ENCODE measurements at regions not wholly inside any gene's neighbourhood (a gene's known extent, or its start where the extent isn't known, plus 50 kb on each side); places are given as distances from the start of the nearest gene placed in this dataset.

- Histone ChIP-seq H3K36me3 (ENCODE audit: control insufficient read depth in 1 of 2, insufficient read depth in 2 of 2, low read length in 2 of 2) (no peaks in the 10 kb centered on the region), H4K12ac (ENCODE audit: low read depth, low read length) (no peak overlapping the region), H2BK12ac (ENCODE audit: low read length) (no peak overlapping the region), H2BK5ac (ENCODE audit: low read depth, low read length, poor library complexity) (no peak overlapping the region), H3K79me1 (ENCODE audit: low read length) (peaks cover 3% of the 10 kb centered on the region), H3K23ac (ENCODE audit: low read length) (no peak overlapping the region), H3K4ac (ENCODE audit: low read depth, low read length) (no peak overlapping the region), H3K9ac (ENCODE audit: low read length) (no peak overlapping the region), H3K27ac (ENCODE audit: low read depth, low read length) (no peak overlapping the region), H3K79me2 (ENCODE audit: control insufficient read depth, insufficient read depth, low read length, poor library complexity) (no peaks in the 10 kb centered on the region), H4K8ac (ENCODE audit: low read depth, low read length) (no peak overlapping the region), H3K18ac (ENCODE audit: low read length) (no peak overlapping the region), H2BK120ac (ENCODE audit: insufficient read depth, low read length, poor library complexity) (no peak overlapping the region), H2AFZ (ENCODE audit: insufficient read depth, low read length, poor library complexity) (no peak overlapping the region), H3K4me1 (ENCODE audit: control insufficient read depth in 1 of 2, insufficient read depth in 2 of 2, low read length in 2 of 2) (peaks cover 0 to 4% of the 10 kb centered on the region in 2 experiments), H3K4me2 (ENCODE audit: low read length) (peak overlapping the region; percentile 62), H3K14ac (ENCODE audit: low read length) (no peak overlapping the region), H3K9me3 (ENCODE audit: insufficient read depth, low read depth, low read length) (no peaks in the 10 kb centered on the region), H3K4me3 (ENCODE audit: low read depth, low read length) (no peak overlapping the region), H2AK5ac (ENCODE audit: low read length) (no peak overlapping the region), H4K91ac (ENCODE audit: low read depth, low read length) (no peak overlapping the region), H3K27me3 (ENCODE audit: insufficient read depth, low read length) (no peaks in the 10 kb centered on the region)
- DNase-seq: peak; percentile 65 to 86
- WGBS (ENCODE audit: extremely low coverage, insufficient coverage, insufficient read length): no CpG with 5 or more reads among the region's 12 CpGs
Measured at GRCh38 chr9:87336914-87337333, 160.7 kb upstream of the DAPK1 start.

- H3K4me2 ChIP-seq (ENCODE audit: low read length): peak overlapping the region; percentile 62
- H3K4me1 ChIP-seq (ENCODE audit: control insufficient read depth in 1 of 2, insufficient read depth in 2 of 2, low read length in 2 of 2): peaks cover 0 to 4% of the 10 kb centered on the region in 2 experiments
- no CpG with 5 or more reads among the region's 14 CpGs for WGBS (ENCODE audit: extremely low coverage, insufficient coverage, insufficient read length)
- no peaks in the 10 kb centered on the region for H3K36me3 ChIP-seq (ENCODE audit: control insufficient read depth in 1 of 2, insufficient read depth in 2 of 2, low read length in 2 of 2)
- H2AFZ ChIP-seq (ENCODE audit: insufficient read depth, low read length, poor library complexity): no peak overlapping the region
- no peak overlapping the region for H2BK5ac ChIP-seq (ENCODE audit: low read depth, low read length, poor library complexity)
- H3K27me3 ChIP-seq (ENCODE audit: insufficient read depth, low read length): no peaks in the 10 kb centered on the region
- H3K18ac ChIP-seq (ENCODE audit: low read length): no peak overlapping the region
- no peak overlapping the region for H3K4me3 ChIP-seq (ENCODE audit: low read depth, low read length)
- no peaks in the 10 kb centered on the region for H3K79me2 ChIP-seq (ENCODE audit: control insufficient read depth, insufficient read depth, low read length, poor library complexity)
- no peak overlapping the region for H4K12ac ChIP-seq (ENCODE audit: low read depth, low read length)
- no peak overlapping the region for H4K8ac ChIP-seq (ENCODE audit: low read depth, low read length)
- H3K14ac ChIP-seq (ENCODE audit: low read length): no peak overlapping the region
- peak overlapping the region; percentile 6 for H2BK120ac ChIP-seq (ENCODE audit: insufficient read depth, low read length, poor library complexity)
- H3K4ac ChIP-seq (ENCODE audit: low read depth, low read length): no peak overlapping the region
- H3K9ac ChIP-seq (ENCODE audit: low read length): no peak overlapping the region
- no peaks in the 10 kb centered on the region for H3K9me3 ChIP-seq (ENCODE audit: insufficient read depth, low read depth, low read length)
- peak overlapping the region; percentile 11 for H3K27ac ChIP-seq (ENCODE audit: low read depth, low read length)
- peak; percentile 81 to 98 for DNase-seq
- H2BK12ac ChIP-seq (ENCODE audit: low read length): no peak overlapping the region
- H3K79me1 ChIP-seq (ENCODE audit: low read length): peaks cover 3% of the 10 kb centered on the region
- H2AK5ac ChIP-seq (ENCODE audit: low read length): no peak overlapping the region
- H4K91ac ChIP-seq (ENCODE audit: low read depth, low read length): no peak overlapping the region
- no peak overlapping the region for H3K23ac ChIP-seq (ENCODE audit: low read length)
Measured at GRCh38 chr9:87337335-87338087, 160.2 kb upstream of the DAPK1 start.

GRCh38 chr9:87338088-87338989 is 159.3 kb upstream of the DAPK1 start:
- Histone ChIP-seq H3K4ac (ENCODE audit: low read depth, low read length) (no peak overlapping the region), H3K27me3 (ENCODE audit: insufficient read depth, low read length) (no peaks in the 10 kb centered on the region), H3K9ac (ENCODE audit: low read length) (no peak overlapping the region), H3K79me2 (ENCODE audit: control insufficient read depth, insufficient read depth, low read length, poor library complexity) (no peaks in the 10 kb centered on the region), H3K9me3 (ENCODE audit: insufficient read depth, low read depth, low read length) (peaks cover 2% of the 10 kb centered on the region), H2BK12ac (ENCODE audit: low read length) (peak overlapping the region; percentile 59), H3K14ac (ENCODE audit: low read length) (no peak overlapping the region), H3K4me2 (ENCODE audit: low read length) (peak overlapping the region; percentile 62), H2BK120ac (ENCODE audit: insufficient read depth, low read length, poor library complexity) (peak overlapping the region; percentile 64), H2BK5ac (ENCODE audit: low read depth, low read length, poor library complexity) (peak overlapping the region; percentile 51), H4K91ac (ENCODE audit: low read depth, low read length) (peak overlapping the region; percentile 50), H3K27ac (ENCODE audit: low read depth, low read length) (peak overlapping the region; percentile 55), H4K8ac (ENCODE audit: low read depth, low read length) (no peak overlapping the region), H2AFZ (ENCODE audit: insufficient read depth, low read length, poor library complexity) (no peak overlapping the region), H3K18ac (ENCODE audit: low read length) (no peak overlapping the region), H3K23ac (ENCODE audit: low read length) (no peak overlapping the region), H3K79me1 (ENCODE audit: low read length) (peaks cover 3% of the 10 kb centered on the region), H4K12ac (ENCODE audit: low read depth, low read length) (no peak overlapping the region), H3K4me3 (ENCODE audit: low read depth, low read length) (no peak overlapping the region), H3K36me3 (ENCODE audit: control insufficient read depth in 1 of 2, insufficient read depth in 2 of 2, low read length in 2 of 2) (no peaks in the 10 kb centered on the region), H3K4me1 (ENCODE audit: control insufficient read depth in 1 of 2, insufficient read depth in 2 of 2, low read length in 2 of 2) (peaks cover 0 to 4% of the 10 kb centered on the region in 2 experiments), H2AK5ac (ENCODE audit: low read length) (no peak overlapping the region)
- DNase-seq: peak; percentile 73 to 93
- WGBS (ENCODE audit: extremely low coverage, insufficient coverage, insufficient read length): no CpG with 5 or more reads among the region's 13 CpGs

DNA sequence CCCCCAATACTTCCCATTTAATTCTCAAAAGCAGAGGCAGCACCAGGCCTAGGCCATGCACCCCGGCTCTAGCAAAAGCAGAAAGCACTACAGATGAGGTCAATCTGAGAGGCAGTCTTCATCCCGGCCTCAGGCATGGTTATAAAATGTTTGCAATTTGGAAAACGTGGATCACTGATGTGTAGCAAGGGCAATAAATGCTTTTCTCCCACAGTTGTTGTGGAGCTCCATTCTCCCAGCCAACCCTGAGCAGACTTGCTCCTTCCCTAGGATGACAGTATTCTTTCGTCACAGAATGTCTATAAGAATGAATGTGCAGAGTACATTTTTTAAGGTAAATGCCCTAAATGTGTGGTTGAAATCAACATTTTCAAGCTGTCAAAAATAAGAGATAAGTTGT is 157.3 kb upstream of the DAPK1 start:
- H3K18ac ChIP-seq (ENCODE audit: low read length): no peak overlapping the region
- H4K8ac ChIP-seq (ENCODE audit: low read depth, low read length): no peak overlapping the region
- no peaks in the 10 kb centered on the region for H3K27me3 ChIP-seq (ENCODE audit: insufficient read depth, low read length)
- WGBS (ENCODE audit: extremely low coverage, insufficient coverage, insufficient read length): no CpG with 5 or more reads among the region's 4 CpGs
- H2BK5ac ChIP-seq (ENCODE audit: low read depth, low read length, poor library complexity): no peak overlapping the region
- no peak overlapping the region for H3K4me2 ChIP-seq (ENCODE audit: low read length)
- no peak overlapping the region for H3K14ac ChIP-seq (ENCODE audit: low read length)
- no peak overlapping the region for H2BK120ac ChIP-seq (ENCODE audit: insufficient read depth, low read length, poor library complexity)
- peak in 1 of 2 donors; percentile 71 for DNase-seq
- H4K12ac ChIP-seq (ENCODE audit: low read depth, low read length): no peak overlapping the region
- H3K79me1 ChIP-seq (ENCODE audit: low read length): peaks cover 3% of the 10 kb centered on the region
- no peak overlapping the region for H4K91ac ChIP-seq (ENCODE audit: low read depth, low read length)
- H3K4me3 ChIP-seq (ENCODE audit: low read depth, low read length): no peak overlapping the region
- no peaks in the 10 kb centered on the region for H3K79me2 ChIP-seq (ENCODE audit: control insufficient read depth, insufficient read depth, low read length, poor library complexity)
- no peak overlapping the region for H3K4ac ChIP-seq (ENCODE audit: low read depth, low read length)
- no peaks in the 10 kb centered on the region for H3K36me3 ChIP-seq (ENCODE audit: control insufficient read depth in 1 of 2, insufficient read depth in 2 of 2, low read length in 2 of 2)
- H3K4me1 ChIP-seq (ENCODE audit: control insufficient read depth in 1 of 2, insufficient read depth in 2 of 2, low read length in 2 of 2): peaks cover 0 to 4% of the 10 kb centered on the region in 2 experiments
- peaks cover 2% of the 10 kb centered on the region for H3K9me3 ChIP-seq (ENCODE audit: insufficient read depth, low read depth, low read length)
- H2BK12ac ChIP-seq (ENCODE audit: low read length): no peak overlapping the region
- no peak overlapping the region for H2AFZ ChIP-seq (ENCODE audit: insufficient read depth, low read length, poor library complexity)
- H3K27ac ChIP-seq (ENCODE audit: low read depth, low read length): no peak overlapping the region
- H3K23ac ChIP-seq (ENCODE audit: low read length): no peak overlapping the region
- H2AK5ac ChIP-seq (ENCODE audit: low read length): no peak overlapping the region
- no peak overlapping the region for H3K9ac ChIP-seq (ENCODE audit: low read length)
